Right lobe of liver (tissue), 6 donors: ENCODE measurements at regions not wholly inside any gene's neighbourhood (a gene's known extent, or its start where the extent isn't known, plus 50 kb on each side); places are given as distances from the start of the nearest gene placed in this dataset.

ENCODE experiments used
- ATAC-seq, 4 donors: fragments of 200-7000 bp; cut with Tn5 transposase; one replicate each; pipeline ENCODE4 v1.9.1; 2020; ENCODE audit warnings: mild to moderate bottlenecking in 4 of 4, moderate library complexity in 4 of 4
- DNase-seq, 3 donors: peaks; one replicate each; pipeline ENCODE4 v3.0.0-alpha.2; 2020
- H3K27ac ChIP-seq, 3 donors: fragments of 200-600 bp; one replicate each; pipeline ENCODE4 v1.8.0; 2022
- H3K27me3 ChIP-seq, 2 donors: fragments of 200-600 bp; one replicate each; pipeline ENCODE4 v1.8.0; 2022
- H3K36me3 ChIP-seq, 4 donors: fragments of 200-600 bp; sonication (generic) in 1 of 4; one replicate each; pipeline versions ENCODE4 v1.5.1 to v1.8.0; 2017 to 2022; ENCODE audit warnings: control low read depth in 1 of 4
- H3K4me1 ChIP-seq, 4 donors: fragments of 200-600 bp; sonication (generic) in 1 of 4; one replicate each; pipeline versions ENCODE4 v1.5.1 to v1.8.0; 2017 to 2022; ENCODE audit warnings: control low read depth in 1 of 4
- H3K4me3 ChIP-seq, 3 donors: fragments of 200-600 bp; one replicate each; pipeline ENCODE4 v1.8.0; 2022
- H3K9me3 ChIP-seq, 4 donors: fragments of 200-600 bp; sonication (generic) in 1 of 4; one replicate each; pipeline versions ENCODE4 v1.5.1 to v1.8.0; 2017 to 2022; ENCODE audit warnings: control low read depth in 1 of 4
- POLR2A ChIP-seq: fragments of 450-650 bp; IDR thresholded peaks from one replicate; pipeline ENCODE4 v1.6.1; 2017; ENCODE audit warnings: antibody characterized with exemption, mild to moderate bottlenecking
- WGBS: methylation state at CpG from one replicate; pipeline ENCODE4 v1.1.6; 2018; ENCODE audit warnings: low coverage, low lambda C conversion rate; ENCODE audit not compliant: insufficient coverage; ENCODE audit errors: missing lambda C conversion rate; 5-methylcytosine and 5-hydroxymethylcytosine counted together
- intact Hi-C, 2 donors: fragments of 100-400 bp; cut with DNase I; formaldehyde crosslinking; loops; one replicate each; pipeline versions ENCODE4 v1.11.2 to v1.14.1; 2022
- TF ChIP-seq, protein P1 (sequence below), 4 donors: fragments of 200-600 bp in 3 of 4; fragments of 450-650 bp in 1 of 4; IDR thresholded peaks; one replicate each; pipeline versions ENCODE4 v1.5.1 to v1.8.0; 2016 to 2022; ENCODE audit warnings: antibody characterized with exemption in 4 of 4, mild to moderate bottlenecking in 2 of 4
- donor health status: DM: no; HTN: yes; CAD: no.
- donor health status: DM: no; HTN: no; CAD: no.
- donor health status: DM: no; HTN: no; CAD: no.
- donor health status: DM: no; HTN: yes; CAD: no.
- donor health status: DM: no; HTN: yes; CAD: no.

DNA sequence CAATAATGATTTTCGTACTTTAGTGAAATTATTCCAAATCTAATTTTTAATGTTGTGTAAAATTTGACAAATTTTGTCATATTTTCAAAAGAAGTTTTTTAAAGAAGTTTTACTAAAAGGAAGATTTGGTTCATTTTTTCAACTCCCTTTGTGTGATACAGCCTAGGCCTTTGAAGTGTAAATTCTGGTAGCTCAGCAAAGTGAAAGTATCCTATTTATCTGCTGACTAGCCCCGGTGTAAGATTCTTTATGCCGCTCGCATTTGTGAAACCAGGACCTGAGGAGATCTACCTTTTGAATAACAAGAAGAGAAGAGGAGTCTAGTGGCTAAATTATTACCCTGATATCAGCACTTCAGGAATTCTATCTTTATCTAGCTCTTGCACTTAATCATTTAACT, 177.4 kb downstream of the JRKL start:
- ATAC-seq (peak in 2 of 4 donors; percentile 64 to 65), DNase-seq (no peak)
- H3K9me3 ChIP-seq, result no peaks in the 10 kb centered on the region
- H3K27ac ChIP-seq, result no peak overlapping the region
- no peak for TF ChIP-seq POLR2A
- TF ChIP-seq, protein P1, sequence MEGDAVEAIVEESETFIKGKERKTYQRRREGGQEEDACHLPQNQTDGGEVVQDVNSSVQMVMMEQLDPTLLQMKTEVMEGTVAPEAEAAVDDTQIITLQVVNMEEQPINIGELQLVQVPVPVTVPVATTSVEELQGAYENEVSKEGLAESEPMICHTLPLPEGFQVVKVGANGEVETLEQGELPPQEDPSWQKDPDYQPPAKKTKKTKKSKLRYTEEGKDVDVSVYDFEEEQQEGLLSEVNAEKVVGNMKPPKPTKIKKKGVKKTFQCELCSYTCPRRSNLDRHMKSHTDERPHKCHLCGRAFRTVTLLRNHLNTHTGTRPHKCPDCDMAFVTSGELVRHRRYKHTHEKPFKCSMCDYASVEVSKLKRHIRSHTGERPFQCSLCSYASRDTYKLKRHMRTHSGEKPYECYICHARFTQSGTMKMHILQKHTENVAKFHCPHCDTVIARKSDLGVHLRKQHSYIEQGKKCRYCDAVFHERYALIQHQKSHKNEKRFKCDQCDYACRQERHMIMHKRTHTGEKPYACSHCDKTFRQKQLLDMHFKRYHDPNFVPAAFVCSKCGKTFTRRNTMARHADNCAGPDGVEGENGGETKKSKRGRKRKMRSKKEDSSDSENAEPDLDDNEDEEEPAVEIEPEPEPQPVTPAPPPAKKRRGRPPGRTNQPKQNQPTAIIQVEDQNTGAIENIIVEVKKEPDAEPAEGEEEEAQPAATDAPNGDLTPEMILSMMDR (IDR thresholded peaks at IDR 0.05), result no peak
- 32% methylated on average over 4 of the region's 4 CpGs for WGBS
- peaks cover 0 to 5% (median 0%) of the 10 kb centered on the region in 4 donors for H3K4me1 ChIP-seq
- no peak overlapping the region for H3K4me3 ChIP-seq
- H3K36me3 ChIP-seq, result no peaks in the 10 kb centered on the region
- no peaks in the 10 kb centered on the region for H3K27me3 ChIP-seq
- intact Hi-C loops, result no loop called here

DNA sequence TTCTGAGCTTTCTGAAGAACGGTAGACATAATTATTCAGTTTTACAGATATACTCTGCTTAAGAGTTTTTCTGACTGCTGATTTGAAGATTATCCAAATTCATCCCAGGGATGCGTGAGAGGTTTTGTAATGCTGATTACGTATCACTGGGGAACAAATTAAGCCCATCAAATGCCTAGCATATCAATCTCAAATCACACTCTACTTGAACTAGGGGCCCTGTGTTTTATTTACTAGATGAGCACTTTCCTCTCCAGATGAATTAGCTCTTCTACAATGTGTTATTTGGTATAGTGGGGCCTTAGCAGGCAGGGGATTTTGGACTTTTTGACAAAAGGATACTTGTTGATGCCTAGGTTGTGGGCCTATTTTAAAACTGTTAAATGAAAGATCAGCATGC, 177.9 kb downstream of the JRKL start:
- H3K4me1 ChIP-seq, result peaks cover 0 to 5% (median 0%) of the 10 kb centered on the region in 4 donors
- H3K36me3 ChIP-seq, result no peaks in the 10 kb centered on the region
- TF ChIP-seq, protein P1 (IDR thresholded peaks at IDR 0.05), result no peak
- TF ChIP-seq POLR2A, result no peak
- intact Hi-C loops, result no loop called here
- 44% methylated on average over 3 of the region's 3 CpGs for WGBS
- ATAC-seq (no peak), DNase-seq (no peak)
- H3K27ac ChIP-seq, result no peak overlapping the region
- H3K27me3 ChIP-seq, result no peaks in the 10 kb centered on the region
- H3K9me3 ChIP-seq, result no peaks in the 10 kb centered on the region
- H3K4me3 ChIP-seq, result no peak overlapping the region

DNA sequence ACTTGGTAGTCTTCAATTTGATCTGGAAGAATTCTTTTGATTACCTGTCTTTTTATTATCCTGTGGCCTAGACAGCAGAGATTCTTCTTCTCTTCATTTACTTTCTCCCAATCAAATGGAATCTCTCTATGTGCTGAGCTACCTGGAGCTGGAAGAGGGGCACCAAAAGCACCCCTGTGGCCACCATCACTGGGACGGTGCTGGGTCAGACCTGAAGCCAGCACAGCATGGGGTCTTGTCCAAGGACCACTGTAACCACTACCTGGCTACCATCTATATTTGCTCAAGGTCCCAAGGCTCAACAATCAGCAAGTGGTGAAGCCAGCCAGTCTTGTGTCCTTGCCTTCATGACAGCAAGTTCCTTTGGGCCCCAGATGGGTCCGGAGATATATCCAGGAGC, 186.6 kb downstream of the JRKL start:
- H3K9me3 ChIP-seq, result no peaks in the 10 kb centered on the region
- H3K27me3 ChIP-seq, result no peaks in the 10 kb centered on the region
- ATAC-seq, result no peak
- H3K36me3 ChIP-seq, result no peaks in the 10 kb centered on the region
- H3K27ac ChIP-seq, result no peak overlapping the region
- no peak for DNase-seq
- no peaks in the 10 kb centered on the region for H3K4me1 ChIP-seq
- 46% methylated on average over 2 of the region's 2 CpGs for WGBS
- no peak overlapping the region for H3K4me3 ChIP-seq
- intact Hi-C loops, result no loop called here
- TF ChIP-seq, protein P1 (IDR thresholded peaks at IDR 0.05), result no peak
- TF ChIP-seq POLR2A, result no peak

DNA sequence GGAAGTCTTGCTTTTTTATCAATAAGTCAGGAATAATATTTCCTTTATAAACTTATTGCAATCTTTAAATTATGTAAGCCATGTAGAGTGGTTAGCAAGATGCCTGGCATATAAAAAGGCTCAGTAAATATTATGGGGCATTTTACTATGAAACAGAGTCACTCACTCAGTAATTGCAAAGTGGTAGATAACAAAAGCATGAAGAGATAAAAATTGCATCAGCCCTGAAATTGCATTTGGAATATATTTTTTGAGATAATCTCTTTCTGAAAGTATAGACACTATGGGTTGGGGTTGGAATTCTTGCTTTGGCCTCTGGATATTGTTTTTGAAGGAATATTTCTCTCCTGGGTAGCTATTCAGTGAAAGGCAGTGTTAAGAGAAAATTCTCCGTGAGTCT, 188.6 kb downstream of the JRKL start:
- intact Hi-C loops, result no loop called here
- no peaks in the 10 kb centered on the region for H3K9me3 ChIP-seq
- no peaks in the 10 kb centered on the region for H3K36me3 ChIP-seq
- no peak for TF ChIP-seq POLR2A
- TF ChIP-seq, protein P1 (IDR thresholded peaks at IDR 0.05), result no peak
- H3K4me3 ChIP-seq, result no peak overlapping the region
- 71% methylated on average over 1 of the region's 1 CpG for WGBS
- H3K4me1 ChIP-seq, result no peaks in the 10 kb centered on the region
- no peak for DNase-seq
- no peaks in the 10 kb centered on the region for H3K27me3 ChIP-seq
- no peak for ATAC-seq
- no peak overlapping the region for H3K27ac ChIP-seq

DNA sequence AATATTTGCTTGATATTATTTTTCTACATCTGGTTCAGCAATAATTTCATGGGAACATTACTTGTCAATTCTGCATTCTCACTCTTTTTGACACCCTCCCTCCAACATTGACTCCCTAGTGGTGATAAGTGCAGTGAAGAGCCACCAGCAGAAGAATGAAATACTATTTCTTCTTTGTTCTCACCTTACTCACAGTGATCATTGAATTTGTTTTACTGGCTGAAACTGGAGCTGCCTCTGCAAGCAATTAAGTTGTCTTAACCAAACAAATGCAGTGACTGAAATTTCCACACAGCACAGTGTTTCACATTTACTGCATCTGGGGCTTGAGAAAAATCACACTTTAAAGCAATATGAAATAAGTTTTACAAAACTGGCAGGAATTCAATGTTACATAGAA, 189.8 kb downstream of the JRKL start:
- Histone ChIP-seq H3K4me3 (no peak overlapping the region), H3K27ac (no peak overlapping the region), H3K36me3 (no peaks in the 10 kb centered on the region), H3K27me3 (no peaks in the 10 kb centered on the region), H3K9me3 (no peaks in the 10 kb centered on the region), H3K4me1 (no peaks in the 10 kb centered on the region)
- no peak for DNase-seq
- intact Hi-C loops, result no loop called here
- ATAC-seq, result no peak
- TF ChIP-seq, protein P1 (IDR thresholded peaks at IDR 0.05), result no peak
- TF ChIP-seq POLR2A, result no peak
